ENCODE measurements at regions not wholly inside any gene's neighbourhood (a gene's known extent, or its start where the extent isn't known, plus 50 kb on each side); places are given as distances from the start of the nearest gene placed in this dataset.

GRCh38 chr15:70420948-70421482, 323.3 kb upstream of the TLE3 start:
- DNase-seq, result no peak

DNA sequence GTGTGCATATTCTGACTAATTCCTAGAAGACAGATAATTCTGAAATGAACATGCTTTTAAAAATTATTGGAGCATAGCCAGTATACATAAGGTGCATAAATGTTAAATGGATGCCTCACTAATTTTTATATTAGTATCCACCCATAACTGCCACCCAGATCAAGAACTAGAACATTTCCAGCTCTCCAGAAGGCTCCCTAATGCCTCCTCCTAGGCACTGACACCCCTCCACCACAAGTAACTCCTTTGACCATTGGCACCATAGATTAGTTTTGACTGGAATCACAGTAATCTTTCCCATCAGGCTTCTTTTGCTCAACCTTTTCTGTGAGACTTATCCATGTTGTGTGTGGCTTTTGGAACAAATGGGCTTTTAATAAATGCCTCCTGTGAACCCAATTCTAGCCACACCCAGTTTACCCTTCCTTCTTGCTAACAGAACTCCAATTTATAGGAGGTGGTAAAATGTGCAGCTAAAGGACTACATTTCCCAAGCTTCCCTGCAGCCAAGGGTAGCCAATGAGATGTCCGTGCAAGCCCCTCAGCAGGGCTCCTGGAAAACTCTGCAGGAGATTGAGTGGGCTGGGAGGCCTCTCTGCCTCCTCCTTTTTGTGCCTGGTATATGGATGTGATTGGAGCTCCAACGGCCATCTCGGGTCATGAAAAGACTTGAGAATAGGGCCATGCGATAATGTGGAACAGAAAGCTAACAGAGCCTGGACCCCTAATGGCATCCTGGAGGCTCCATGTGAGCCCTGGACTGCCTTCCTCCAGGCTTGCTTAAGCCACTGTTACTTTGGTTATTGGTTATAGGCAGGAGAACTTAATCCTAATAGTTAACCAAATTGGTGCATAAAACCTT, 322.6 kb upstream of the TLE3 start:
- DNase-seq, result no peak

DNA sequence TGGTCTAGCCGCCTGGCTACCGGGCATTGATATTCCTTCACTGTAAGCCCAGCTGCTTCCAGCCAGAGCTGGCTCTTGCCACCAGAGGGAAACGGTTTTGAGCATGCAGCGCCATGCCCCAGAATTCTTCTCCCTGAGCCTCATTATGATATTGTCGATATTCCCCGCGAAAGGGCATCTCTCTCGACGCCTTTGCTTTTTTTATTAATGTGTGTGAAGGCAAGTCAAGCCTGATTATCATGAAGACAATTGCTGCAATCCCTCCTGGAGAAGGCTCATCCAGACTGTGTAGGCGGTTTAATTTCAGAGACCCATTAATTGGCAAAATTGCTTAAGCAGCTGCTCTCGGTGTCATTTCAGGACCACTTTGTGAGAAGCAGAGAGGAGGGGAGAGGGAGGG, 321.2 kb upstream of the TLE3 start:
- no peak for DNase-seq

DNA sequence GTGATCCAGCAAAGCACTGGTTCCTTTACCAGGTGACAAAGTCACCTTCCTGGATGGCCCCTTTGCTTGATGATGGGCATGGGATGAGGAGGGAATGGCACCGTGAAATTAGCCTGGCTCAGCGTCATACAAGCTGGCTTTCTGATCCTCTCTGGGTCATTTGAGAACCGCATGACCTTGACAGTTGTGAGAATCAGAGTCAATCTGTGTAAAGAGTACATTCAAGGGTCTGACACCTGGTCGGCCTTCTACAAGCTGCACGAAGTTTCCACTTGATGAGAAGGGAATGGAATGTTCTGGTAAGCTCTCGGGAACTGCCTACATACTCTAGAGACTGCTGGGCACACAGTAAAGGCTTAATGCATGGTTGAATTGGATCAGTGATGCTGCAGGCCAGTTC, 319.8 kb upstream of the TLE3 start:
- DNase-seq, result no peak

DNA sequence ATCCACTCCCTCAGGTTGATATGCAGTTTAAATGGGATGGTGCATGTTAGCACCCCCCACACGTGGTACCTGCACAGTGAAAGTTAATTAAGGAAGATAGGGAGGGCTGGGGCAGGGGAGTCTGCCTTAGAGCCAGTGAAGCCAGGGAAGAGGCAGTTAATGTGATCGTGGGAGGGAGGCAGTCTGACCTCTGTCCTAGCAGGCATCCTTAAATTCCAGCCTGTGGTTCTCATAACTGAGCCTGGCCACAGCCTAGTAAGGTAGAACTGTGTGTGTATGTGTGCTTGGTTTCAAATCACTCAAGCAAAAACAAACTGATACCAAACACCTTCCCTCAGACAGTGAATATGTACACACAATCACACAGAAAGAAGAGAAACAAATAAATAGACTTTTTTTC, 319.1 kb upstream of the TLE3 start:
- no peak for DNase-seq

- no peak for DNase-seq
Observed at GRCh38 chr15:70415398-70415797, 317.7 kb upstream of the TLE3 start.

DNA sequence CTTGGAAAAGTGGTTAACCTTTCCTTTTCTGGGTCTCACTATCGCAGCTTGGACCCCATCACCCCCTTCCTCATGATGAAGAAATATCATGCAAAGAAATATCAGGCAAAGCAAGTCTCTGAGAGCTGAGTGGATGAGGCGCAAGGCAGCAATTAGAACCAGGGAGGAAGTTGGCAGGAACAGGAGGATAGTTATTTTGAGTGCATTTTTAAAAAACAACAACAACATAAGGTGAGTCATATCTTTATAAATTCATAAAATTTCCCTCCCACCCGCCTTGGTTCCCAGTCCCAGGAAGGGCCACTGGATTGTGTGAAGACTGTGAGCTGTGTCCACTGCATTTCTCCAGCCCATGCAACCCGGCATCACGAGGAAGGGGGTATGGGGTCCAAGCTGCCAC, 316.9 kb upstream of the TLE3 start:
- no peak for DNase-seq

GRCh38 chr15:70412794-70413193, 315.1 kb upstream of the TLE3 start:
- DNase-seq, result no peak

DNA sequence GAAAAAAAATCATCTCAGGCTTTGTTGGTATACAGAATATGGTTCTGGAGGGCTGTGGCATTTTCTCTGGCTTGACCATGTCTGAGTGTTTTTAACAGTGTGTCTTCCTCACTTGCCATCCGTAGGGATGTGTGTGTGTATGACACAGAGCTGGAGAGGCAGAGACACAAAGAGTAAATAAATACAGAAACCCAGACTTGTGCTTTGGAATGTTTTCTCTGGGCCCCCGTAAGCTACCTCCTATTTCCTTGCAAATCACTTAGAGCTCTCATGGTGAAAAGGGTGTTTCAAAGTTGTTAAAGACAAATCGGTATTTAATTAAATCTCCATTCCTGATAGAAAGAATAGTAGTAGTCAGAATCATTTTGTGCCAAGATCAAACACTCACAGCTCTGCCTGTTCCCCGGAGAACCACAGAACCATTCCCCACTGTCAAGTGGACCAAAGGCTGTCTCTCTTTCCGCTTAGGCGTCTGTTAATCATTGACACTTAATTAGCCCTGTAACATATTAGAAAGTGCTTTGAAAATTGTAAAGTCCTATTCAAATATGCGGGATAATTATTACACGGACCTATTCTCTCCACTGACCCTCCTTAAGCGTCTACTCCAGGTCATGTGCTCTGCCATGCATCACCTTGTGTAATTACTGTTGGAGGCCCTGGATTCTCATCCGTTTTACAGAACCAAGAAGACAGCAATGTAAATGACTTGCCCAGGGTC, 313.6 kb upstream of the TLE3 start:
- no peak for DNase-seq

DNA sequence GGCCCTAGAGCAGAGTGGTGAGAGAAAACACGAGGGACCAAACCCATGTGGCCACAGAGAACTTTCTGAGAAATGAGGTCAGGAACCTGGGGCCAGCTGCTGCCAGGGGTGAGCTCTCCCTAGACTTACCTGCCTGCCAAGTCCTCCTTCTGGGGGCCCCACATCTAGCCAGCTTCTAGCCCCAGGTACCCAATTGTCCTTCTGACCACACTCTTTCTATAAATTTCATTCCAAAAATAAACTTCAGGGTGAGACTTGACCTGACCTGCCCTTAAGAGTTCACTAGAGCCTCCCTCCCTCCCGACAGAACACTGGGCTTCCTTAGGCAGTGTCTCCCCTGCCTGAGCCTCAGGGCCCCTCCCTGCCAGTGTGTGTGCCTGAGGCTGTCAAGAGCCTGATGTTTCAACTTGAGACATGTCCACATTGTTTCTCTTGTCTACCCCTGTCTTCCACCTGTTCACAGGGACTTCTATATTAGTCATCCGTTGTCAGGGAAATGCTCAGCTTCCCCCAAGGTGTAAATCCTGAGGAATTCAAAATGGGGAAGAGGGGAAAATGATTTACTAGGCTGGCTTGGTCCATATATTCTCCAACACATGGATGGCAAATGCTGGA, 312.8 kb upstream of the TLE3 start:
- no peak for DNase-seq

DNA sequence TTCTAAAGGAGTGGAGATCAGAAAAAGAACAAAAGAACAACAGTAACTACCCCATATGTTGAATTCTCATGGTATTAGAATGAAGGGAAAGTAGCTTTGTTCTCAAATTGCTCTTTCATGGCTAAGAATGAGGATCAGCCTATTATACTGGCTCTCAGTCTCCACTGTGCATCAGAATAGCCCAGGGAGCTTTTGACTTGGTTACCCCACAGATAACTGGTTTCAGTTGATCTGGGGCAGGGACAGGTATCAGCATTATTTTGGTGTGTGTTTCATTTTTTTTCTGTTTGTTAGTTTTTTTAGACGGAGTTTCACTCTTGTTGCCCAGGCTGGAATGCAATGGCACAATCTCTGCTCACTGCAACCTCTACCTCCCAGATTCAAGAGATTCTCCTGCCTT, 311.7 kb upstream of the TLE3 start:
- DNase-seq, result no peak

DNA sequence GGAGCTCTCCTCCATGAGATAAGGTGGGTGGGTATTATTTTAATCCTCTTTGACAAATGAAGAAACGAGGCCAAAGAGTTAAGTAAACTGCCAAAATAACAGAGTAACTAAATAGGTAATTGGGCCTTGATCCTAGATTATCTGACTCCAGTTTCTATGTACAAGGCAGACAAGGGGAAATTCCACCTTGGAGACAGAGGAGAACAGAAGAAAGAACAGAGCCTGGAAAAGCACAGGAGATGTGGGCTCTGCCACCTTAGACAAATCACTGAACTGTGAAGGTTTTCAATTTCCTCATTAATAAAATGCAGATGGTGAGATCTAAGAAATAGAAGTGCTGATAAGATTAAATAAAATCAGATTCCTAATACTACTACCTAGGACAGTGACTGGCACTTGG, 310.2 kb upstream of the TLE3 start:
- DNase-seq, result no peak

DNA sequence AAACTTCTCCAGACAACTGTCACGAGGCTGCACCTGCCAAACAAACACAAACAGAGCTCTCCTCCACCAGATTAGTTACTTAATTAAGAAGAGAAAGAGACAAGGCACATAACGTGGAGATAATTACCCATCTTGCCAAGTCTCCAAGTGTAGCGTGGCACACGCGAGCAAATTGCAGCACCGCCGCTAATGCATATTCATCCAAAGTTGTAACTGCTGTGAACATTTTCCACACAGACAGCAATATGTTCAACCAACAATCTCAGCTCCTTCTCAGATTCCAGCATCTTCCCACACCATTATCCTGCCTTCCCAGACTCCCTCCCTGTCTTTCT, 309.6 kb upstream of the TLE3 start:
- DNase-seq, result no peak

- DNase-seq, result no peak
Observed at GRCh38 chr15:70406617-70407335, 309.1 kb upstream of the TLE3 start.

- DNase-seq, result no peak
Observed at GRCh38 chr15:70401709-70402108, 304.0 kb upstream of the TLE3 start.

DNA sequence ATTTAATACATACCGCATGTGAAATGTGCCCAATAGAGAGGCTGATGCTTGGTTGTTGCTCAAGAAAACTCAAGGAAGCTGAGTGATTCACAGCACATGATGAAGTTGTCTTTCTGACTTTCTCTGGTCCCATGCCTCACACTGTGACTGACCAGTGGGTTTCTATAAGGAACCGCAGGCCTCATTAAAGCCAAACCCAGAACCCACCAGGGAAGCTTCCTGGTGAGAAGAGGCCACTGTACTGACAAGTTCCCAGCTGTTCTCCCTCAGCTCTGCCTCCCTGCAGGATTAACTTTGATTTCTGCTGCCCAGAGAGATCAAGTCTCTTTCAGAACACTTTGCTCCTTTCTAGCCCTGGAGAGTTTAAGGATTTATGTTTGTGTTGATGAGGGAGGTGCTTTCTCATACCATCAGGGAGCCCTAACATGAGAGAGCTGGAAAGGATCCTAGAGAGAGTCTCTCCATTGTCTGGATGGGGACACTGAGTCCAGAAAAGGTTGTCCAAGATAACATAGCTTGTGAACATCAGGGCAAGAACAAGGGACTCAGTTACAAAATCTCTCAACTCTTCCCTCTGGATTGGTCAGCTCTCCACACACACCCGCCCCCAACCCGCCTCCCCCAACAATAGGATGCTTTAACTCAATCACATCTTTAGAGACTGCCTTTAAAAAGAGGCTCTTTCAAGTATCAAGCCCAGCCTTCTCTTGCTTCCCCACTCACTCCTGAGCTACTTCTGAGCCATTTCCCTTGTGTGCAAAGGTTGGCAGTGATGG, 303.2 kb upstream of the TLE3 start:
- DNase-seq, result no peak

GRCh38 chr15:70399204-70399603, 301.5 kb upstream of the TLE3 start:
- DNase-seq, result no peak

GRCh38 chr15:70398694-70399093, 301.0 kb upstream of the TLE3 start:
- no peak for DNase-seq

DNA sequence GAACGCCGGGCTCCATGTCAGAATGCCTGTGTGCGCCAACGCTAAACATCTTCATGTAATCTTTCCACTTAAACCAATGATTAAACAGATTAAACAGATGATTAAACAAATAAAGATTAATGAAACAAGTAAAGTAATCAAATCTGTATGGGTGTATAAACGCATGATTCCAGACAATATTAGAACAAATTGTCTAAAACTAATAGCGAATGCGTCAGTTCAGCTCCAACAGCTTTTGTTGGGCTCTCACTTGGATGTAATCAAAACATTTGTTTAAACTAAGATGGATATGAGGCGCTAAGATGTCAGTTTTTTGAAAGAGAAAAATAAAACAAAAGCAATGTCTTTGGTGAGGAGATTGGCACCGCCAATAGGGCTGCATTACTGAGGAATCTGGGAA, 299.1 kb upstream of the TLE3 start:
- no peak for DNase-seq

DNA sequence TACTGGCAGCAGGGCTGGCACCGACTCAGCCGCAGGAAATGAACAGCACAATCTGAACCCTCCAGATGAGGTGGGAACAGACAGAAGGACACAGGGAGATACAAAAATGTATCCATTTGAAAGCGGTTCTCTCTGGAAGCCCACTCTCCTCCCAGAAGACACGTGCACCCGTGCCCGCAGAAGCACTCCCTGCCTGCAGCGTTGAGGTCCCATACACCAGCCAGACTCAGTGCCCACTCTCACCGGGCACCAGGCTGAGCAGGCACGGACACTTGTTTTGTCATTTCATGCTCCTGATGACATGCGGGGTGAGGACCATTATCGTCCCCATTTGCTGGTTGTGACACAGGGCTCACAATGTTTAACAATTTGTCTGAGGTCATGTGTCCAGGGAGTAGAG, 297.4 kb upstream of the TLE3 start:
- DNase-seq, result no peak

DNA sequence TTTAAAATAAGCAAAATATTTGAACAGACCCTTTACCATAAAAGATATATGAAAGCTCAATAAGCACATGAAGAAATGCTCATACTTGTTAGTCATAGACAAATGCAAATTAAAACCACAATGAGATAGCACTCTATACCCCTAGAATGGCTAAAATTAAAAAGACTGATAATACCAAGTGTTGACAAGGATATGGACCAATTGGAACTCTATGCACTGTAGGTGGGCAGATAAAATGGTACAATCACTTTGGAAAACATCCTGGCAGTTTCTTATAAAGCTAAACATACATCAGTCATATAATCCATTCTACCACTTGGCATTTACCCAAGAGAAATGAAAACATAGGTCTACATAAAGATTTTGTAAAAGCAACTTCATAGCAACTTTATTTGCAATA, 293.0 kb upstream of the TLE3 start:
- DNase-seq, result no peak

DNA sequence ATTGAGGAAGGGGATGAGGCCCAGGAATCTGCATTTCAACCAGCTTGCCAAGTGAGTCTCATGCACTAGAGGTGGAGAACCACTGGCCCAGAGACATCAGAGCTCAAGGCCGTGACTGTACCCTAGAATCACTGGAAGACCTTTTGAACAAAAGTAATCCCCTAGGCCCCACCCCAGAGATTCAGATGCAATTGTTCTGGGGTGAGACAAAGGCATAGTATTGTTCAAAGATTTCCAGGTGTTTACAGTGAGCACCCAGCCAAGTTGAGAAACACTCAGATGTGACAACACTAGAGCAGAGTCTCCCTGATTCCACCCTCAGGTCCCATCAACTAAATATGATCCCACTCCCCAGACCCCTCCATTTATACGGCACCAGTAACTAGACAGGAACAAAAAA, 290.3 kb upstream of the TLE3 start:
- DNase-seq, result no peak

GRCh38 chr15:70387081-70387480, 289.4 kb upstream of the TLE3 start:
- no peak for DNase-seq

Measured in CD4-positive, alpha-beta T cell treated with Interleukin-15 for 1 hour (primary cell).